Coronary artery (tissue), 2 donors: ENCODE measurements at regions not wholly inside any gene's neighbourhood (a gene's known extent, or its start where the extent isn't known, plus 50 kb on each side); places are given as distances from the start of the nearest gene placed in this dataset.

Experiments
- DNase-seq: peaks from one replicate; pipeline ENCODE4 v3.0.0-alpha.2; 2017; ENCODE audit warnings: low spot score
- H3K27ac ChIP-seq, 2 donors: fragments of 200-600 bp; sonication (generic); one replicate each; pipeline ENCODE4 v1.5.1; 2016 to 2019
- H3K4me3 ChIP-seq: fragments of 200-600 bp; sonication (generic); 2 replicates; pipeline ENCODE4 v1.5.1; 2016; ENCODE audit warnings: mild to moderate bottlenecking, moderate library complexity
- TF ChIP-seq, protein P1 (sequence below): fragments of 200-600 bp; sonication (generic); IDR thresholded peaks from one replicate; pipeline ENCODE4 v1.5.1; 2019; ENCODE audit warnings: antibody characterized with exemption

DNA sequence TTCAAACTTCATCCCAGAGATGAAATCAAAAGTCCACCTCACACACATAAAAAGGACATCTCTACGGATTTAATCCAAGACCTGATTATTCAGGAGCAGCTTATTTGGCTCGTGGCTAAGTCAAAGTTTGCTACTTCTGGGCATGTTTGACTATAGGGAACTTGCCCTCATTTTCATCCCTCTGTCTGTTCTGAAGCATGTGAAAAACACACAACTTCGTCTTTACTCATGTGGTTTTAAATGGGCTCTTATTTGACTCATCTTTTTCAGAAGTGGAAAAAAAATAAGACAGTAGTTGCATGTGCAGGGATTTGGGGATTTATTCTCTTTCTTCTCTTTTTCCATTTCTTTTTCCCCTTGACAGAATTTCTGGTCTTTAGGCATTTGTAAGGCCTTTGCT is 295.9 kb downstream of the TFEC start:
- no peak for DNase-seq
- no peak overlapping the region for H3K27ac ChIP-seq

DNA sequence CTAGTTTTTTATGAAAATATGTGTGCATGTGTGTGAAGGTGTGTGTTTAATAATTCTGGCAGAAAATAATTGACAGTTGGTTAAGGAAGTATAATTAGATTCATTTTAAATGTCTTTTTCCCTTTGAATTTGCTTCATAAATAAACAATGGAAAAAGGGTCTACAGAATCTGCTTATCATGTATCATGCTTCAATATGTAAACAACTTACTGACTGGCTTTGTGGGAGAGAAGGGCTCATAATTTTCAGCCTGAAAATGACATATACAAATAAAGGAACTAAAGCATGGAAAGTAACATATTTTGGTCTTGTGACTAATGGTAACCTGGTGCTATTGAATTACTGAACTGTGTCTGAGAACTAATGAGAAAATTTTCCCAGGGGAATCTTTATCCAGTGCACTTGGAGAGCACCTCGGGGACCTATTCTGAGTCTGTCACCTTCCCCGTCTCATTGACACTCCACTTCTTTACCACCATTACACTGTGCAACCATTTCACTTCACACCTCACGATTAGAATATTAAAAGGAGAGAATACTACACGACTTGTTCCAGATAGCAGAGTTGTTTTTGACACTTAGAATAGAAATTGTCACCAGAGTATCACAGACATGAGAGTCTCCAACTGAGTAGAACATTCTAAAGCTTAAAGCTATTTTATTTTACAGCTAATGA is 298.6 kb downstream of the TFEC start:
- DNase-seq: no peak
- no peak overlapping the region for H3K27ac ChIP-seq
- no peak overlapping the region for H3K4me3 ChIP-seq
- TF ChIP-seq, protein P1, sequence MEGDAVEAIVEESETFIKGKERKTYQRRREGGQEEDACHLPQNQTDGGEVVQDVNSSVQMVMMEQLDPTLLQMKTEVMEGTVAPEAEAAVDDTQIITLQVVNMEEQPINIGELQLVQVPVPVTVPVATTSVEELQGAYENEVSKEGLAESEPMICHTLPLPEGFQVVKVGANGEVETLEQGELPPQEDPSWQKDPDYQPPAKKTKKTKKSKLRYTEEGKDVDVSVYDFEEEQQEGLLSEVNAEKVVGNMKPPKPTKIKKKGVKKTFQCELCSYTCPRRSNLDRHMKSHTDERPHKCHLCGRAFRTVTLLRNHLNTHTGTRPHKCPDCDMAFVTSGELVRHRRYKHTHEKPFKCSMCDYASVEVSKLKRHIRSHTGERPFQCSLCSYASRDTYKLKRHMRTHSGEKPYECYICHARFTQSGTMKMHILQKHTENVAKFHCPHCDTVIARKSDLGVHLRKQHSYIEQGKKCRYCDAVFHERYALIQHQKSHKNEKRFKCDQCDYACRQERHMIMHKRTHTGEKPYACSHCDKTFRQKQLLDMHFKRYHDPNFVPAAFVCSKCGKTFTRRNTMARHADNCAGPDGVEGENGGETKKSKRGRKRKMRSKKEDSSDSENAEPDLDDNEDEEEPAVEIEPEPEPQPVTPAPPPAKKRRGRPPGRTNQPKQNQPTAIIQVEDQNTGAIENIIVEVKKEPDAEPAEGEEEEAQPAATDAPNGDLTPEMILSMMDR: no peak

More for the DNA sequence above, 295.9 kb downstream of the TFEC start:
- H3K4me3 ChIP-seq: no peak overlapping the region
- TF ChIP-seq, protein P1: no peak

DNA sequence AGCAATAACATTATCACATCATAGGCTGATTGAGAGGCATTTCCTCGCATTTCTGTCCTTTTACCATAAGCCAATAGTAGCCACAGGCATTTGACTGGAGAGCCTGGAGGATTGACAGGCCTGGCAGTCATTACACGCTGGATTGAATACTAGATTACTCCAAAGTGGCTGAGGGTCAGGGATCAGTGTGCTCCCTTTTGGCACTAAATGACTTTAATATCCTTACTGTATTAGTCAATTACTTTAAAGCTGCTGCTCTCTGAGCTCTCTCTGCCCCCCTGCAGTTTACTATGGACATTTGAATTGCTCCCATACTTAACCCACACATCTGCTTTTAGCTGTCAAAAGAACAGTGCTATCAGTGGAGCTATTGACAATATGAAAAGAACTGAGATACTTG is 302.0 kb downstream of the TFEC start:
- no peak for DNase-seq
- Histone ChIP-seq H3K4me3 (no peak overlapping the region), H3K27ac (no peak overlapping the region)
- TF ChIP-seq, protein P1: no peak

- no peak for DNase-seq
- no peak overlapping the region for H3K27ac ChIP-seq
- TF ChIP-seq, protein P1: no peak
- no peak overlapping the region for H3K4me3 ChIP-seq
These were observed 306.0 kb downstream of the TFEC start for GRCh38 chr7:115724400-115725056.

GRCh38 chr7:115722302-115722977 is 308.1 kb downstream of the TFEC start:
- no peak overlapping the region for H3K4me3 ChIP-seq
- no peak for DNase-seq

DNA sequence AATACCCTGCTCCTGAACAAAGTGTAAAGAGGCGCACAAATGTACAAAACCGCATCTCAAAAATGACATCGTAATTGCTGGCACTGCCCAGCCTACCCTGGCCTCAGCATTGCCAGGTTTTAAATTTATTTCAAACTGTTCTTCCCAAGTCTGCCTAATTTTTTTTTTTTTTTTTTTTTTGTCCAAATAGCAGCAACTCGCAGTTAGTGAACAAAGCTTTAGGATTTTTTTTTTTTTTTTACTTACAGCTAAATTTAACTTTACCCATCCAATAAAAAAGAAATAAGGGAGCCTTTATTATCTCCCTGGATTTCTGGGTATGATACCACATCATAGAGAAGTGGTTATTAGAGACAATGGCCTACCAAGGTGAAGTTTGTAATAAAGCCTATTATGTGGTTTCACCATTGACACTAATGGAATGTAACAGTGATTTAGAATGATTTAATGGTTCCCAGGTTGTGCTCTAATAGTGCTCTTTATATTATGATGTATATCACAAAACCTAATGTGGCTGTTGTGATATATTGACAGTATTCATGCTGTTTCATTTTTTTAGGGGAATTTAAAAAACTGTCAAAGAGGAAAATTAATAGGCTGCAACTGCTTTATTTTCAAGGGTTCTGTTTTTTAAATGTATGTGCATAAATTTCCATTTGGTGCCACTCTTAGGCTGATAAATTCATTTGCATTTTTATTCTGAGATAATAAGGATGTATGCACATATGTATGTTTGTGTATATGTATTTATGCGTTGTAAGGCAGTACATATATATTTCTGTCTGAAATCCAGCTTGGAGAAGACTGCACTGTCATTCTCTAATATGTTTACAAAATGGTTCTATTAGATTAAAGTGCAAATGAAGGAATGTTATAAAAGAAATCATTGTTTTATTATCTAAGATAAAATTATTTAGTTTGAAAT is 309.0 kb downstream of the TFEC start:
- Histone ChIP-seq H3K27ac (no peak overlapping the region), H3K4me3 (no peak overlapping the region)
- no peak for DNase-seq
- TF ChIP-seq, protein P1: no peak

More at GRCh38 chr7:115722302-115722977, 308.1 kb downstream of the TFEC start:
- TF ChIP-seq, protein P1: no peak
- no peak overlapping the region for H3K27ac ChIP-seq
